C1 segment of cervical spinal cord (tissue), 14 donors: ENCODE measurements at regions not wholly inside any gene's neighbourhood (a gene's known extent, or its start where the extent isn't known, plus 50 kb on each side); places are given as distances from the start of the nearest gene placed in this dataset.

Source experiments
- DNase-seq, 14 donors: peaks; one replicate each; lab custom pipeline; 2025; lab: John Stamatoyannopoulos, UW

DNA sequence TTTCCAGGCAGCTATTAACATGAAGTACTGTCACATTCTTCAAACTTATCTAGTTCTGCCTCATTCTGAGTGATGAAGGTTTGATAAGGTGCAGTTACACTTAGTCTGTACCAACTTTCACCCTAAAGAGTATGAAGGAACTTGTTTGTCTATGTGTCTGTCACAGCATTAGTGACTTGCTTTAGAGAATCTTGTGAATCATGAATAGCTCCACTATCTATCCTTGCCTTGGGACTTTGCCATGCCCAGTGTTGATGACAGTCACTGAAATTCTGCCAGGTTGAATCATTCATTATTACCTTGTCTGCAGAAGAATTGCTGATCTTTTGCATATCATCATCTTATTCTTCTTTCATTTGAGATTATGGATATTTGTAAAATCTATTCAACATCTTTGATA, 50.9 kb upstream of the A1CF start:
- DNase-seq = no peak

DNA sequence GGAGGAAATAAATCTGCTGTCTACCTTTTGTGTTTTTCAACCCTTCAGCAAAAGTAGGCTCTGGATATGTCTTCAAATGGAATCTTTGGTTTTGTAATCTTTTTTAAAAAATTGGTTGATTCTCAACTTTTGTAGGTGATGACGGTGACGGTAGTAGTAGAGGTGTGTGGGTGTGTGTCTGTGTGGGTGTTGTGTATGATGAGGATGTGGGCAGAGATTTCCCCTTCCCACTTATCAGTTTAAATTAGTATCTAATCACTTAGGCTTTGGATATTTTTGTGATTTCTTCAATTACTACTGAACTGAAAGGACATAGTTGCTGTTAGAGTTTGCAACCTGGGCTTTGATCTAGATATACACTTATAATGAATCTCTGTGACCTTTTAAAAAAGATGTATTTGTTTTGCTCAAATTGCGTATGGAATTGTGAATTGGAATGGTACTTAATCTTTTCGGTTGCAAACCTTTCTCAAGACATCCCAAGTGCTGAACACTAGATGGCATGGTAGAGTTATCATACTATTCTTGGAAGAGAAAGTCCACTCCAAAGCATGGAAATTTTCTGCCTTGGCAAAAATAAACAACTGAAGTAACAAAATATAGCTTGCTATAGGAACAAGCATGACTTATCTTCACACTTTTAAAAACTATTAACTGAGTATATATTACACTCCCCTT, 51.9 kb upstream of the A1CF start:
- DNase-seq = no peak

DNA sequence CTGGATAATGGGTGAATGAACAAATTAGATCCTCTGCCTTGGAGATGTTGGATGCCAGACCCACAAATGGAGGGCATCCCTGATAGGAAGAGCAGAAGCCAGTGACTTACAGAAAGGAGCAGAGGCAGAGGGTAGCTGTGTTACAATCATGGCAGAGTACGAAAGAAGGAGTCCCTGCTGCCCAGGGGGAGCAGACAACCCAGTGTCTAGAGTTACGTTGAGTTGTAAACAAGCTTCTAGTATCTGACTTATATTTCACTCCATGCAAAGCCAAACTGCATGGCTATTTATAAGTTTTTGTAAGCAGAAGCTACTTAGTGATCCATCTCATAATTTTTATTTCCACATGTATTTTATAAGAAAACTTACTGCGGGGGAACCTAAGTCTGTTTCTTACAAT, 56.2 kb upstream of the A1CF start:
- DNase-seq = no peak

DNA sequence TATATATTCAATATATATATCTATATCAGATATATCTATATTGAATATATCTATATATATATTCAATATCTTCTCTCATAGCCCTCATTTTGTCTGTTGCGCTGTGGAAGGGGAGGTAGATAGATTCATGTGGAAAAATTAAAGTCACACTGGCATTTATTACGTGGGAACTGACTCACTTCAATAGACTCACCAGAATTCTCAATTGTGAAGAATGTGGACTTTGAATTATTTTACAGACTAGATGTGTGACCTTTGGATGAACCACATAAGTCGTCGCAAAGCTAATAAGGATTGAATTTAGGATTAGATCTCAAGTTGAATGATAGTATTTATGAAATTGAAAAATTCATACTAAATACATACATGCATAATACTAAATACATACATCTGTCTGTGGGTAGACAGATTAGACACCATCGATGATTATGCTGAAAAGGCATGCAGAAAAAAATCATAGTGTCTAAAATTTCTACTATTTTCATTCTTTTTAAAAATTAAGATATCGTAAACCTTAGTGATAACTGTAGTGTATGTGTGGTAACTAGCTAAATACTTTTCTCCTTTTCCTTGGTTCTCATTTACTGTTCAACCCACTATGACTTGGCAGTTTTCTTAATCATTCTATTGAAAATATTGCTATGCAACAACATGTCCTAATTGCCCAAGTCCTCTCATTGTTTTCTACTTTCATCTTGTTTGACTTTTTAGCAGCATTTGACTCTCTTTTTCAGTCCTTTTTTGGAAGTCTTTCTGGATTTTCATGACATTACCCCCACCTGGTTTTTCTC, 61.8 kb upstream of the A1CF start:
- DNase-seq = no peak

DNA sequence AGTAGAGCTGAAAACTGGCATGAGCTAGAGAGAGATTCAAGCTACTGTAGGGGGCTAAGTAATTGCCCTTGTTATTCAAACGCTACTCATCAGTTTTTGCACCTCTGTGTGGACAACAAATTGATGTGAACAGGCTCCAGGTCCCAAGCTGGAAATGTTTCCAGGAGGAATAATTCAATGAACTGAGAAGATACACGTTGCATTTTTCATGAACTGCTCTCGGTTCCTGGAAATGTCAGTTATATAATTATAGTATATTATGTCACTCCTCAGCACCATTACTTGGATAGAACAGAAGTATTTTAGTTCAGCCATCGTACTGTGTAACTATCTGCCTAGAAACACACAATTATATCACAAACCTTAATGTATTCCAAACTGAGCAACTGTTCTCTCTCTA, 65.9 kb upstream of the A1CF start:
- DNase-seq = no peak

DNA sequence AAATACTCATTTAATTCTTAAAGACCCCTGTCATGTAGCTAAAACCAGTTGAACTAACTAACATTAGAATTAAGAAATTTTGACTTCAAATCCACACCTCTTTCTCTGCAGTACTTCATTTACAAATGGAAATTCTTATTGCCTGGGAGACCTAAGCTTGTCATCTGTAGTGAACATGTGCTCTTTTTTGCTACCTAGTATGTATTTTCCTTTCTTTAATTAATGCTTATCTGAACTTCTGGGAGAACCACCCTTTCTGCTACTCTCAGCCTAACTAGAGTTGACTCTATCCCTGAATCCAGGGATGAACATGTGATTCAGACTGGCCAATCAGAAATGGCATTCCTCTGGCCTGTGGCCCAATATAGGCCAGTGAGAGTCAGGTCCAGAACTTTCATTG, 75.9 kb upstream of the A1CF start:
- DNase-seq = no peak

DNA sequence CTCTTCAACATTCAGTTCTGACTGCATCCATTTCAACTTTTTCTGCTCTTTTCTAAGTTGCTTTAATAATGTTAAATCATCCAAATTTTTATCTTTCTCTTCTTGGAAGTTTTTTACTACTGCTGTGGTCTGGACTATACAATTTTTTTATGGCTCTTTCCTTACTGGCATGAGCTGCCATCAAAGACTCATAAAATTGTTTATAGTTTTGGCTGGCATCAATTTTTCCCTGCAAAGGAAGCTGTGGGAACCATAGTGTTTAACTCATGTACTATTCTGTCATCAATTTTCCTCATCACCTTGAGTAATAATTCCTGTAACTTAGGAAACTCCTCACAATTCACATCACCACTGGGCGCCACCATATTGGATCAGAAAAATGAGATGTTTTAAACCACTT, 77.6 kb upstream of the A1CF start:
- no peak for DNase-seq

DNA sequence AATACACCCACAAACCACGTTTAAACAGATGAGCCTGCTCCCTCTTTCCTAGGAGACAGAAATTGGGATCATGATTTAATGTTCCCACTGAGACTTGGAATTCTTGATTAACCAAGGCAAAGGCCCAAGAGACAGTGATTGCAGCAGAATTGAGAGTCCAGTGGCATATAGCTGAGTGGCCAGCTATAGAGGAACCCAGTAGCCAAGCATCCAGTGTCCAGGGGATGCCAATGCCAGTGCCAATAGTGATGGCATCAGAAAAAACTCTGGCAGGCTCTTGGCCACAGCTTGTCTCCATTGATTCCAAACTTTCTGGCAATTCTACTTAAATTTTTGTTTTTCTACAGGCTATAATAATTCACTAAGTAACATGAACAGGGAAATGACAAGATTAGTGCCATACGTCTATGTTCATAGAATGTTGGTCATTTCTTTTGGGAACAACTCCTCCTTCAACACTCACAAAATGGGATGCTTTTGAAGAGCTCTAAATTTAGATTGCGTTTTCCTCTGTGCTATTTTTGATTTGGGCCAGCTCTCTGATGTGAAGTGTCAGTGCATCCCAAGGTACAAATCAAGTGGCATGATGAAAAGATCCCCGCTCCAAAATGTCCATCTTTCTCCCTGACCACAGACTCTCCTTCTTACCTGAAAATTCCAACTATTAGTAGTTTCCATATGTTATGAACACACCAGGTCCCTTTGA, 83.1 kb upstream of the A1CF start:
- DNase-seq = no peak

DNA sequence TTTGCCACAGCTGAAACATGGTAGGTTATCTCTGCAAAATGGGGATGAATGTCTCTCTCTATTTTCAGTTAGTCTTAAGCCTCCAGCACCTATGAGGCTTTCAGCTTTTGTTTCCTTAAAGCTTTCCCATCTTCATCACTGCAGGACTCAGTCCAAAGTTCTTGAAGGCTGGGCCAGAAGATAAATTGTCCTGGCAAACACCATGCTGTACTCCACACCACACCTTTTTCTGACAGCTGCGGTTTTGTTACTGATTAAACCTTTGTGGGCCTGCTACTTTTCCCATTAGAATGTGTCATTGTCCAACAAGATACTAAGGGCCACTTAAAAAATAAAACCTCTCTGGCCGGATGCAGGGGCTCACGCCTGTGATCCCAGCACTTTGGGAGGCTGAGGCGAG, 87.2 kb upstream of the A1CF start:
- DNase-seq = no peak

DNA sequence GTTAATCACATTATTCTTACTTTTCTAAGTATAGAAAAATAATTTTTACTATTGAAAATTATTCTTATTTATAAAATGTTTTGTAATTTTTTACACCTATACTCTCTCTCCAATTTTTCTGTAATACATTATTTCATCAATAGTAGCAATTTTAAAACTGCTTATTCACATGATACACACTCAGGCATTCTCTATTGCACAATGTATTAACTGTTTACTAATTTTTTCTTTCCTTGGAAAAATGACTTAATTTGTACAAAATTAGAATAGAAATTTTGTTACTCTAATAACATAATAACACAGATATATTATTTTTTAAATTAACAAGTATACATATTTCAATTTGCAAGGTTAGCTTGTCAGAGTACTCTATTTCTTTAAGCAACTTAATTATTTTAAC, 92.9 kb upstream of the PRKG1 start:
- DNase-seq = no peak

DNA sequence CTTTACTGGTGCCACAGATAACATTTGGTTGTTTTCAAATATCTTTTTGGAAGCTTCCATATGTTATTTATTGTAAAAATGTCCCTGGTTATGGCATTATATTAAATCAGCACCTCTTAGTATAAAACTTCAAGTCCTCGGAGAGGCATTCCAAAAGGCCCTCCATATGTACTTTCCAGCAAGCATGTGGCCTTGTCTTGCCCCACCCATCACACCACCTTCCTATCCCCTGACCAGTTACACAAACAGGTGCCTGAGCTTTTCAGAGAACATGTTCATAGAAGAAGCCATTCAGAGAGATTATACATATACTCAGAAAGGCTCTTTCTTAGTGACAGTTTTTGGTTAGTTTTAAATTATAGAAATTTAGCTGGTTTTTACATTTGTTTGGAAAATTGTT, 92.4 kb upstream of the PRKG1 start:
- no peak for DNase-seq

DNA sequence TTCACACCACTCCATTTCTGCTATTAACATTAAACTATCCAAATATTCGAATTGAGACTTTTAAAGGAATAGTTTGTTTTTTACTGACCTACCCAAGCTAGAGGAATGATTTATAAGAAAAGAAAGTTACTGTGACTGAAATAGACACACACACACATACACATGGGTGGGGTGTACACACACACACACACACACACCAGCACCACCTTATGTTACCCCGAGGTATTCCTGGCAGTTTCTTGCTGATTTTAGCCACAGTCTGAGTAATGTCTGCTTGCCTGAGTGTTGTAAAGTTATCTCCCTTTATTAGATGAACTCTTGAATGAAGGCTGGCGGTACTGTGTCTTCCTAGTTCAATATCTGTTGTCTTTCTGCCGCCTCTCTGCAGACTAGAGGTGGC, 91.3 kb upstream of the PRKG1 start:
- no peak for DNase-seq

DNA sequence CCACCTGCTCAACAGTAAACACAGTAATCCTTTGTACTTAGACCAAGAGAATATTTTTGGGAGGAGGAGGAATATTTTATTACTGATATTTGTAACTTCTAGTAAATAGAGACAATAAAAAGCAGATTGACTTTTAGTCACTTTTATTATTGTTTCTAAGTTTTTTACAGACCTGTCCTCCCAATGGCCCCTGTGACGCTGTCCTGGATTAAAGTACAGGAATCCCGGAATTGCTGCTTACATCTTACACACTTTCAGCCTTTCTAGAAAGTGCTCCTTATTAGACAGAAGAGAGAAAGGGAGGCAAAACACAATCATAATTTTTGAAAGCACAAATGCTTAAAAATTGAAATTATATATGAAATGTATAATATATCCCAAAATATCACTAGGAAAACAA, 86.4 kb upstream of the PRKG1 start:
- DNase-seq = no peak

DNA sequence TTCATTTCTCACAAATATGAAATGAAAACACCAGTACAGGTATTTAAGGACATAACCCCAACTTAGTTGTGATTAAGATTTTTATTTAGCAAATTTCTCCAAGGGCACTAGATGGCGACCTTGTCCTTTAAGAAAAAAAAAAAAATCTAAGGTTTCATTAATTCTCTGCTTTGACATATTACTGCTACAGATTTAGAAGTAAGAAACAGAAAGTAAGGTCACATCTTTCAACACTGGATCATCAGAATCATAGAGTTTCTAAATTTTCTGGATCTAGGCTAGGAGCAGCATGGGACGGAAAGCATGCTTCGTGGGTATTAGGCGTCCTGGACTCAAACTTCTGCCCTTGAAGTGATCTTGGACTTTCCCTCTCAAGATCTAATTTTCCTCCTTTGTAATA, 85.5 kb upstream of the PRKG1 start:
- no peak for DNase-seq

DNA sequence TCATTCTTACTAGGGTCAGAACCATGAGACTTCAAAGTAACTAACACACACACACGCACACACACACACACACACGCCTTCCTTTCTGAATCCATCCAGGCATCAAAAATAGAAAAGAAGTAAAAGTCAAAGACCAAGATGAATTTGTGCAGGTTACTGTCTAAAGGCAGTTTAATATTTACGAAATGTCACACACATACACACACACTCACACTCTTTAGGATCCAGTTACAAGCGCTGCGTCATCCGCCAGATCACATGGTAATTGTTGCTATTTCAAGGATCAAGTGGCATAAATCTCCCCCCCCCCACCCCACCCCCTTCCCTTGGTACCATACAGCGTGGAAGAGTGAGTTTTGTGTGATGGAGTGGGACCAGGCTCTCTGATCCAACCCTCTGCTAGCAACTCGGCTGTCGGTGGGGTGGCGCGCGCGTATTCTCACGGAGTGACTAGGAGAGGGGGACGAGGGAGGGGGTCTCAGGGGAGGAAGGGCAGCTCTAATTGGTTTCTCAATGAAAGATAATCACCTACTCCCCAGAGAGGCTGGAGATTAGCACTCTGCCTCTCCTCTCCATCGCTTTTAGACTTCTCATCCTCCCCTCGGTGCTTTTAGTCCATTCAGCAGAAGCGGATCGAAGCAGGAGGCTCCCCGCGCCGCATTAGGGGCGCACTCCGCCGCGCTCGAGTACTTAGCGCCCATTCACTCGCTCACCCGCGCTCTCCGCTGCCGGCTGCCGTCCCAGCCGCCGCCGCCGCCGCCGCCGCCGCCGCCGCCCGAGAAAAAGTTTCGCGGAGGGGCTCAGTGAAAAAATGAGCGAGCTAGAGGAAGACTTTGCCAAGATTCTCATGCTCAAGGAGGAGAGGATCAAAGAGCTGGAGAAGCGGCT, 83.5 kb upstream of the PRKG1 start:
- no peak for DNase-seq

DNA sequence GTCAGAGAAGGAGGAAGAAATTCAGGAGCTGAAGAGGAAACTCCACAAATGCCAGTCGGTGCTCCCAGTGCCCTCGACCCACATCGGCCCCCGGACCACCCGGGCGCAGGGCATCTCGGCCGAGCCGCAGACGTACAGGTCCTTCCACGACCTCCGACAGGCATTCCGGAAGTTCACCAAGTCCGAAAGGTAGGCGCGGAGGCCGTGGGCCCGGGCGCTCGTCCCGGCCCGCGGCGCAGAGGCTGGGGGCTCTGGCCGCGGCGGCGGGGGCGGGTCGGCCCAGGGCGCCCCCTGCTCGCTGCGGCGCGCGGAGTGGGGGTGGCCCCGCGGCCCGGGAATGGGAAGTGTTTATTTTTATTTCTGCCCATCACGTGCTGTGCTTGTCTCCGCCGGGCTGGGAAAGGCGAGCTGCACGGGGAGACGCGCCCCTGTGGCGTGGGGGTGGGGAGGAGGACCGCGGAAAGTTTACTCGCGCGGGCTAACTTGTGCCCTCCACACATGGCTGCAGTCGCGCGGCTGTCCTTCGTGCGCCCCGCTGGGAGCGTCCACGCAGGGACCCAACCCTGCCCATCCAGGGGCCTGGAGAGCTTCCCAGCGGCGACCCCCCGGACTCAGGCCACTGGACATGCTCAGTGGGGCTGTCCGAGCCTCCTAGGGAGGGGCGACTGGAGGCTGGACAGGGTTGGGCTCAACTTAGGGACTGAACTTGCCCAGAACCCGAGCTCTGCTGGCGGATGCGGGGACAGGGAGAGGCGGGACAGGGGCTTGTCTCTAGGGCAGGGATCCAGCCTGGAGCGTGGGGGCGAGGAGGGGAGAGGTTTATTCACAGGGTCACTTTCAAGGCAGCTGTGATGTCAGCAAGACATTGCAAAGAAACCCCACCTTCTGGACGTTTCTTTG, 82.6 kb upstream of the PRKG1 start:
- peak in 1 of 14 donors; percentile 30 for DNase-seq

DNA sequence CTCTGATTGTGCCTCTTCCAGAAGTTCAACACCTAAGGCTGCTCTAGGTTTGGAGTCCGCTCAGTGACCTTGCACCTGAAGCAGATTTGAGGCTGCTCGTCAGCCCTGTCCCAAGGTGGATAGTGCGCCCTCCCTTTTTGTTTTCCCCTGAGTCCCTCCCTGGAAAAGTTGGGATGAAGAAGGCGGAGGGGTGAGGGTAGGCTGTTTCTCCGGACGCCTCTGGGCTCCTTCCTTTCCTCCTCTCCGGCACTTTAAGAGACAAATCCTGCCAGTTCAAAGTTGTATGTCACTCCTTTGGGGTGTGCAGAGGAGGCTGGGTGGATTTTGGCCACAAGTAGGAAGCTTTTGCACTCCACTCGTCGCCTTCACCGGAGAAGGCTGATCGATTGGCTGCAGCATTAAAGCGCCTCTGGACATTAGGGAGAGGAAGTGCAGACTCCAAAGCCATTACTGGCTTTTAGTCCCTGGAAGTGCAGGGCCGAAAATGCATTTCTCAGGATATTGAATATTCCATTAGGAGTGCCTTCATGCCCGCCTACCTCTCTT, 81.9 kb upstream of the PRKG1 start:
- DNase-seq = no peak

DNA sequence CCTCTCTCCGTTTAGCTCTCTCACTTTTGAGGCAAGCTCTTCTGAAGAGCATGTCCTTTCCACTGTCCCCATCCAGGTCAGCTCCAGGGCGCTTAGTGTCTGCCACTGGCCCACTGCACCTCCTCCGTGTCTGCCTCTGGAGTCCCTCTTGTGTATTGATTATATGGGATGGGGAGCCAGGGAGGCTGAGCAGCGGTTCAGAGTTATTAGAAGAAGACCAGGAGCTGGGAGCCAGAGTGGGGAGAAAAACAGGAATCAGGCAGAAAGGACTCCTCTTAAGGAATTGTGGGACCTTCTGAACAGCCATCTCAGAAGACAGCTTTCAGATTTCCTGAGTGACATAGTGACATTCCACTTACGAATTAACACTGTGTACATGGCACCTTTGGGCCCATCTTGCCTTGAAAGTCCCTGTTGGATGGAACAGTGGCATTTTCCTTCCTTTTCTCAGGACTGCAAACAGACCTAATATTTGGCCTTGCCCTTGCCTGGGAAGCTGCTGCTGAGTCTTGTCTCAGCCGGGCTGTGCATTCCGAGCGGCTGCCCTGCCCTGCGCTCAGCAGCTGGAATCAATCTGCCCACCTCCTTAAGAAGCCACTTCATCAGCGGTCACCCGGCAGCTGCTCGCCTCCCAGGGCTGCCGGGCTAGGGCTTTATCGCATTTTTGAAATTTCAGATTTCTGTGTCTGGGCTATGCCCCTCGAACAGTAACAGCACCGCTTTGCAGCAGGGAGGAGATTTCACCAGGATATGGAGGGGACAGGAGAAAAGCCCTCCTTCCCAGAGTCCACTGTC, 81.1 kb upstream of the PRKG1 start:
- no peak for DNase-seq

DNA sequence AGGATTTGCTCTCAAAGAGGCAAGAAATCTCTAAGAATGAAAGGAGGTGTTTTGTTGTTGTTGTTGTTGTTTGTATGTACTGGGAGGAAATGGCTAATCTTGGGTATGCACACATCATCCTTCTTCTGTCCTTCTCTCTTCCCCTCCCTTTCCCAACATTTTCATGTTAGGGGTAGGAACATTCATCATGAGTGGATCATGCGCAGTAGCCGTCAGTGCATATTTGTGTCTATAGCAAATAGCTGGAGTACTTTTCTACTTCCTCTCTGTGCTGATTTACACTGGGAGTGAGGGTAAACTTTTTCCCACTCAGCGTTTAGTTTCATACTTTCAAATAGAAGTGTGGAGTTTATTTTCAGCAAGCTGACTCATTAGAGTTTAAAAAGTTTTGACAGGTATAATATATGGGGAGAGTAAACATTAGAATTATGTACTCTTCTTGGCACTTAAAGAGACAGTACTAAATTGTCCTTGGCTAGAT, 80.5 kb upstream of the PRKG1 start:
- no peak for DNase-seq

DNA sequence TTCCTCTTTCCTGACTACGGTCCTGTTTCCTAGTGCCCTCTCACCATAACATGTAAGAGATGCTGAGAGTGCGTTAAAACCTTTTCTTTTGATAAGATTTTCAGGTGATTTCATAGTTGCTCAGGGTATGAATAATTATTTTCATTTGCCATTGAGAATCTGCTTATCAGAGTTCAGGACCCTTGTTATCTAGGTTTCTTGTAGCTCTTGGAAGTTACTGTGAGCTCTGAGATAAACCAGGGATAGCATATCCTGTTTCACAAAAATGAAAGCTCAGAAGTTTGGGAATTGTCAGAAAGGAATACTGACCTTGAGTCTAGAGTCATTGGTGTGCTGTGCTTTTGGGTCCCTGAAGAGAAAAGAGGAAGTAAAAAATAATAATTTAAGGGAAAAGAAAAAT, 76.8 kb upstream of the PRKG1 start:
- no peak for DNase-seq
